ENCODE measurements at regions not wholly inside any gene's neighbourhood (a gene's known extent, or its start where the extent isn't known, plus 50 kb on each side); places are given as distances from the start of the nearest gene placed in this dataset.

GRCh38 chr13:86877441-86877840 lies 793.7 kb upstream of the SLITRK5 start:
- peaks cover 9% of the 10 kb centered on the region for H3K9me3 Mint-ChIP-seq
- H3K27me3 ChIP-seq (ENCODE audit: control insufficient read depth, insufficient read depth, low read length, poor library complexity, severe bottlenecking), result no peaks in the 10 kb centered on the region

GRCh38 chr13:86878781-86879180 lies 792.4 kb upstream of the SLITRK5 start:
- Histone ChIP-seq H3K9ac (ENCODE audit: extremely low read depth, low read length, poor library complexity, severe bottlenecking) (no peak overlapping the region), H3K4me3 (ENCODE audit: low read length) (no peak overlapping the region), H3K9me3 (ENCODE audit: control insufficient read depth, low read length) (peaks cover 26% of the 10 kb centered on the region), H3K27me3 (ENCODE audit: control insufficient read depth, insufficient read depth, low read length, poor library complexity, severe bottlenecking) (no peaks in the 10 kb centered on the region), H3K27ac (ENCODE audit: low read depth, low read length) (no peak overlapping the region), H3K36me3 (ENCODE audit: control insufficient read depth, insufficient read depth, low read length) (no peaks in the 10 kb centered on the region), H3K4me1 (ENCODE audit: control insufficient read depth, insufficient read depth, low read length) (peaks cover 2% of the 10 kb centered on the region)
- no peak for DNase-seq
- Mint-ChIP-seq H3K4me1 (peaks cover 17% of the 10 kb centered on the region), H3K36me3 (ENCODE audit: low read depth) (peaks cover 23% of the 10 kb centered on the region), H3K4me3 (no peak overlapping the region), H3K27ac (no peak overlapping the region), H3K27me3 (ENCODE audit: insufficient read depth) (no peaks in the 10 kb centered on the region), H3K9me3 (peaks cover 12% of the 10 kb centered on the region)
- WGBS, 2 experiments (ENCODE audit: insufficient coverage in 1 of 2, insufficient read length in 1 of 2), result 100% methylated on average over 3 of the region's 3 CpGs; no CpG with 5 or more reads in 1 of the 2 experiments
- TF ChIP-seq CTCF (conservative IDR thresholded peaks at IDR 0.05), result no peak

More at GRCh38 chr13:86877441-86877840, 793.7 kb upstream of the SLITRK5 start:
- DNase-seq, result no peak
- Histone ChIP-seq H3K9me3 (ENCODE audit: control insufficient read depth, low read length) (peaks cover 22% of the 10 kb centered on the region), H3K4me1 (ENCODE audit: control insufficient read depth, insufficient read depth, low read length) (no peaks in the 10 kb centered on the region), H3K9ac (ENCODE audit: extremely low read depth, low read length, poor library complexity, severe bottlenecking) (no peak overlapping the region), H3K4me3 (ENCODE audit: low read length) (no peak overlapping the region), H3K36me3 (ENCODE audit: control insufficient read depth, insufficient read depth, low read length) (no peaks in the 10 kb centered on the region), H3K27ac (ENCODE audit: low read depth, low read length) (no peak overlapping the region)
- Mint-ChIP-seq H3K27ac (no peak overlapping the region), H3K4me3 (no peak overlapping the region), H3K27me3 (ENCODE audit: insufficient read depth) (no peaks in the 10 kb centered on the region), H3K4me1 (peaks cover 6% of the 10 kb centered on the region), H3K36me3 (ENCODE audit: low read depth) (peaks cover 17% of the 10 kb centered on the region)
- no peak for TF ChIP-seq CTCF (conservative IDR thresholded peaks at IDR 0.05)
- 80 to 100% methylated on average over 1 of the region's 1 CpG for WGBS, 2 experiments (ENCODE audit: insufficient coverage in 1 of 2, insufficient read length in 1 of 2)

GRCh38 chr13:86881390-86881789 lies 789.8 kb upstream of the SLITRK5 start:
- H3K9me3 ChIP-seq (ENCODE audit: control insufficient read depth, low read length), result peaks cover 25% of the 10 kb centered on the region
- Mint-ChIP-seq H3K4me1 (peaks cover 27% of the 10 kb centered on the region), H3K36me3 (ENCODE audit: low read depth) (peaks cover 17% of the 10 kb centered on the region), H3K27me3 (ENCODE audit: insufficient read depth) (no peaks in the 10 kb centered on the region), H3K4me3 (no peak overlapping the region), H3K9me3 (peaks cover 9% of the 10 kb centered on the region), H3K27ac (no peak overlapping the region)
- TF ChIP-seq CTCF (conservative IDR thresholded peaks at IDR 0.05), result no peak
- no peak overlapping the region for H3K9ac ChIP-seq (ENCODE audit: extremely low read depth, low read length, poor library complexity, severe bottlenecking)
- no peaks in the 10 kb centered on the region for H3K27me3 ChIP-seq (ENCODE audit: control insufficient read depth, insufficient read depth, low read length, poor library complexity, severe bottlenecking)
- DNase-seq, result no peak
- H3K4me3 ChIP-seq (ENCODE audit: low read length), result no peak overlapping the region
- WGBS, 2 experiments (ENCODE audit: insufficient coverage in 1 of 2, insufficient read length in 1 of 2), result 83% methylated on average over 1 of the region's 2 CpGs; no CpG with 5 or more reads in 1 of the 2 experiments
- peaks cover 2% of the 10 kb centered on the region for H3K4me1 ChIP-seq (ENCODE audit: control insufficient read depth, insufficient read depth, low read length)
- no peaks in the 10 kb centered on the region for H3K36me3 ChIP-seq (ENCODE audit: control insufficient read depth, insufficient read depth, low read length)
- H3K27ac ChIP-seq (ENCODE audit: low read depth, low read length), result no peak overlapping the region

Data from endodermal cell (in vitro differentiated cells).